WTC11 (cell line): ENCODE measurements at regions not wholly inside any gene's neighbourhood (a gene's known extent, or its start where the extent isn't known, plus 50 kb on each side); places are given as distances from the start of the nearest gene placed in this dataset.

Source experiments
- ESRRA ChIP-seq: sonication (generic); formaldehyde crosslinking; IDR thresholded peaks from 2 replicates; pipeline ENCODE4 v1.8.1; 2022; ENCODE audit warnings: mild to moderate bottlenecking, missing genetic modification reagents, borderline replicate concordance
- FOXK1 ChIP-seq: sonication (generic); formaldehyde crosslinking; IDR thresholded peaks from 2 replicates; pipeline ENCODE4 v1.8.0; 2022; ENCODE audit warnings: mild to moderate bottlenecking, moderate library complexity, missing genetic modification reagents
- KAT7 ChIP-seq: sonication (generic); formaldehyde crosslinking; IDR thresholded peaks from 2 replicates; pipeline ENCODE4 v1.8.1; 2023; ENCODE audit warnings: missing genetic modification reagents, mild to moderate bottlenecking, borderline replicate concordance
- TEAD4 ChIP-seq: sonication (generic); formaldehyde crosslinking; IDR thresholded peaks from 2 replicates; pipeline ENCODE4 v1.8.0; 2022; ENCODE audit warnings: mild to moderate bottlenecking, missing genetic modification reagents
- ZNF121 ChIP-seq: sonication (generic); formaldehyde crosslinking; IDR thresholded peaks from 2 replicates; pipeline ENCODE4 v1.8.0; 2023; ENCODE audit warnings: missing genetic modification reagents
- TF ChIP-seq, protein P1 (sequence below): fragments of 200-600 bp; IDR thresholded peaks from 2 replicates; pipeline ENCODE4 v1.8.0; 2022; ENCODE audit warnings: antibody characterized with exemption
- TF ChIP-seq, protein P2 (sequence below): fragments of 250-450 bp; sonication (Bioruptor Pico); IDR thresholded peaks from 2 replicates; pipeline ENCODE4 v2.1.2; 2022; ENCODE audit warnings: mild to moderate bottlenecking, moderate library complexity

DNA sequence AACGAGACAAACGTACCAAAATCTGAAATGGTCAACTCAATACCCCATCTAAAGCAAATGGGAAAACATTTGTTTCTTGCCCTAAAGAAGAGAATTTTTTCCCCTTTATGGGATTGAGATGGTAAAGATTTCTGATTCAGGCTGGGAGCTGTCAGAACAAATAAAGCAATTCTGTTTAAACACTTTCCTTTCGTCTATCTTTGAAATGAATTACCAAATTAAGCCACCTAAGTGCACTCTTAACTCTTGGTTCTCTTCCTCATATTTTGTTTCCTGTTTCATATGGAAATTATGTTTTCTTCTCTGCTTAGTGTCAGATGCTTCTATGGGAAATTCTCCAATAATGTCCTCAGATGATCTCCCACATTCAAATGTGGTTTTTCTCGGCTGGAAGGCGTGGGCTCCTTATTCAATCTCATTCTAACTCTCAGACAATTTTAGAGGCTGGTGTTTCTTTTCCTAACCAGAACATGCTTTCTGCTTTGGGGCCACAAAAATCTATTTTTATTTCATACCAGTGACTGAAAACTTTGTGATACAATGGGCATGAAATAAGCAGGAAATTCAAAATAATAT, 50.3 kb upstream of the HPF1 start:
- TF ChIP-seq ESRRA (CRISPR knock-in tag) (no peak), TEAD4 (CRISPR knock-in tag) (no peak), ZNF121 (CRISPR knock-in tag) (no peak), KAT7 (CRISPR knock-in tag) (no peak), FOXK1 (no peak)
- TF ChIP-seq, protein P1, sequence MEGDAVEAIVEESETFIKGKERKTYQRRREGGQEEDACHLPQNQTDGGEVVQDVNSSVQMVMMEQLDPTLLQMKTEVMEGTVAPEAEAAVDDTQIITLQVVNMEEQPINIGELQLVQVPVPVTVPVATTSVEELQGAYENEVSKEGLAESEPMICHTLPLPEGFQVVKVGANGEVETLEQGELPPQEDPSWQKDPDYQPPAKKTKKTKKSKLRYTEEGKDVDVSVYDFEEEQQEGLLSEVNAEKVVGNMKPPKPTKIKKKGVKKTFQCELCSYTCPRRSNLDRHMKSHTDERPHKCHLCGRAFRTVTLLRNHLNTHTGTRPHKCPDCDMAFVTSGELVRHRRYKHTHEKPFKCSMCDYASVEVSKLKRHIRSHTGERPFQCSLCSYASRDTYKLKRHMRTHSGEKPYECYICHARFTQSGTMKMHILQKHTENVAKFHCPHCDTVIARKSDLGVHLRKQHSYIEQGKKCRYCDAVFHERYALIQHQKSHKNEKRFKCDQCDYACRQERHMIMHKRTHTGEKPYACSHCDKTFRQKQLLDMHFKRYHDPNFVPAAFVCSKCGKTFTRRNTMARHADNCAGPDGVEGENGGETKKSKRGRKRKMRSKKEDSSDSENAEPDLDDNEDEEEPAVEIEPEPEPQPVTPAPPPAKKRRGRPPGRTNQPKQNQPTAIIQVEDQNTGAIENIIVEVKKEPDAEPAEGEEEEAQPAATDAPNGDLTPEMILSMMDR, result no peak
- TF ChIP-seq, protein P2, sequence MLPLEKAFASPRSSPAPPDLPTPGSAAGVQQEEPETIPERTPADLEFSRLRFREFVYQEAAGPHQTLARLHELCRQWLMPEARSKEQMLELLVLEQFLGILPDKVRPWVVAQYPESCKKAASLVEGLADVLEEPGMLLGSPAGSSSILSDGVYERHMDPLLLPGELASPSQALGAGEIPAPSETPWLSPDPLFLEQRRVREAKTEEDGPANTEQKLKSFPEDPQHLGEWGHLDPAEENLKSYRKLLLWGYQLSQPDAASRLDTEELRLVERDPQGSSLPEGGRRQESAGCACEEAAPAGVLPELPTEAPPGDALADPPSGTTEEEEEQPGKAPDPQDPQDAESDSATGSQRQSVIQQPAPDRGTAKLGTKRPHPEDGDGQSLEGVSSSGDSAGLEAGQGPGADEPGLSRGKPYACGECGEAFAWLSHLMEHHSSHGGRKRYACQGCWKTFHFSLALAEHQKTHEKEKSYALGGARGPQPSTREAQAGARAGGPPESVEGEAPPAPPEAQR (CRISPR knock-in tag), result no peak
